GM12891 (cell line): ENCODE measurements at regions not wholly inside any gene's neighbourhood (a gene's known extent, or its start where the extent isn't known, plus 50 kb on each side); places are given as distances from the start of the nearest gene placed in this dataset.

Experiments used
- PAX5 ChIP-seq: IDR thresholded peaks from 2 replicates; pipeline ENCODE4 v1.6.1; 2011; ENCODE audit warnings: low read length, moderate library complexity, mild to moderate bottlenecking; ENCODE audit not compliant: insufficient read depth, severe bottlenecking
- POLR2A ChIP-seq: IDR thresholded peaks from 2 replicates; pipeline ENCODE4 v1.6.1; 2011; ENCODE audit warnings: low read depth, low read length, control low read depth
- POLR2AphosphoS5 ChIP-seq: IDR thresholded peaks from 2 replicates; pipeline ENCODE4 v1.6.1; 2011; ENCODE audit warnings: low read depth, low read length, control low read depth
- TAF1 ChIP-seq: IDR thresholded peaks from 2 replicates; pipeline ENCODE4 v1.6.1; 2011; ENCODE audit warnings: low read depth, low read length, control low read depth

DNA sequence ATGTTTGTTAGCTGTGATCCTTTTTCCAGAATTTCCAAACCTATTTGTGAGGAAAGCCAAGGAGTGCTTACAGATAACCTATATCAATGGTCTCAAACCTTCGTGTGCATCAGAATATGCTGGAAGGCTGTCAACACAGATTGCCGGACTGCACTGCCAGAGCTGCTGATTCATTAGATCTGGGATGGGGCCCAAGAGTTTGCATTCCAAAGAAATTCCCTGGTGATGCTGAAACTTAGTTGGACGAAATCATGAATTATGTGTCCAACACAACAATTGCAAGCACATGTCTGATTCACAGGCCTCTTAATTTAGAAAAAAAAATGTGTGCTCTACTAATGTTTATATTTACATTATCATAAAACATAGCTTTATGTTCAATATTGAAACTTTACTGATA, 544.0 kb upstream of the AMOT start:
- no peak for TF ChIP-seq POLR2A
- no peak for TF ChIP-seq POLR2AphosphoS5
- no peak for TF ChIP-seq TAF1
- no peak for TF ChIP-seq PAX5
